ENCODE measurements at regions not wholly inside any gene's neighbourhood (a gene's known extent, or its start where the extent isn't known, plus 50 kb on each side); places are given as distances from the start of the nearest gene placed in this dataset.

- DNase-seq (ENCODE audit: low read depth in 1 of 2, low spot score in 1 of 2) = no peak
- Histone ChIP-seq H3K27me3 (ENCODE audit: insufficient read depth, poor library complexity, severe bottlenecking) (no peaks in the 10 kb centered on the region), H3K4me3 (replicated peaks; ENCODE audit: insufficient read depth, low read length) (no peak overlapping the region), H3K27ac (replicated peaks) (no peak overlapping the region)
- TF ChIP-seq, protein P1, sequence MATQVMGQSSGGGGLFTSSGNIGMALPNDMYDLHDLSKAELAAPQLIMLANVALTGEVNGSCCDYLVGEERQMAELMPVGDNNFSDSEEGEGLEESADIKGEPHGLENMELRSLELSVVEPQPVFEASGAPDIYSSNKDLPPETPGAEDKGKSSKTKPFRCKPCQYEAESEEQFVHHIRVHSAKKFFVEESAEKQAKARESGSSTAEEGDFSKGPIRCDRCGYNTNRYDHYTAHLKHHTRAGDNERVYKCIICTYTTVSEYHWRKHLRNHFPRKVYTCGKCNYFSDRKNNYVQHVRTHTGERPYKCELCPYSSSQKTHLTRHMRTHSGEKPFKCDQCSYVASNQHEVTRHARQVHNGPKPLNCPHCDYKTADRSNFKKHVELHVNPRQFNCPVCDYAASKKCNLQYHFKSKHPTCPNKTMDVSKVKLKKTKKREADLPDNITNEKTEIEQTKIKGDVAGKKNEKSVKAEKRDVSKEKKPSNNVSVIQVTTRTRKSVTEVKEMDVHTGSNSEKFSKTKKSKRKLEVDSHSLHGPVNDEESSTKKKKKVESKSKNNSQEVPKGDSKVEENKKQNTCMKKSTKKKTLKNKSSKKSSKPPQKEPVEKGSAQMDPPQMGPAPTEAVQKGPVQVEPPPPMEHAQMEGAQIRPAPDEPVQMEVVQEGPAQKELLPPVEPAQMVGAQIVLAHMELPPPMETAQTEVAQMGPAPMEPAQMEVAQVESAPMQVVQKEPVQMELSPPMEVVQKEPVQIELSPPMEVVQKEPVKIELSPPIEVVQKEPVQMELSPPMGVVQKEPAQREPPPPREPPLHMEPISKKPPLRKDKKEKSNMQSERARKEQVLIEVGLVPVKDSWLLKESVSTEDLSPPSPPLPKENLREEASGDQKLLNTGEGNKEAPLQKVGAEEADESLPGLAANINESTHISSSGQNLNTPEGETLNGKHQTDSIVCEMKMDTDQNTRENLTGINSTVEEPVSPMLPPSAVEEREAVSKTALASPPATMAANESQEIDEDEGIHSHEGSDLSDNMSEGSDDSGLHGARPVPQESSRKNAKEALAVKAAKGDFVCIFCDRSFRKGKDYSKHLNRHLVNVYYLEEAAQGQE (IDR thresholded peaks at IDR 0.05; ENCODE audit: insufficient replicate concordance, low read depth) = no peak
- TF ChIP-seq SPI1 (IDR thresholded peaks at IDR 0.05; ENCODE audit: borderline replicate concordance, low read depth) = no peak
- TF ChIP-seq POLR2AphosphoS5 (IDR thresholded peaks at IDR 0.05; ENCODE audit: low read depth) = no peak
- TF ChIP-seq CTCF (IDR thresholded peaks at IDR 0.05; ENCODE audit: insufficient read depth, low read length) = no peak
- TF ChIP-seq GABPA (IDR thresholded peaks at IDR 0.05; ENCODE audit: low read depth) = no peak
Measured at GRCh38 chr12:107938446-107938845, 163.9 kb downstream of the ASCL4 start.

DNA sequence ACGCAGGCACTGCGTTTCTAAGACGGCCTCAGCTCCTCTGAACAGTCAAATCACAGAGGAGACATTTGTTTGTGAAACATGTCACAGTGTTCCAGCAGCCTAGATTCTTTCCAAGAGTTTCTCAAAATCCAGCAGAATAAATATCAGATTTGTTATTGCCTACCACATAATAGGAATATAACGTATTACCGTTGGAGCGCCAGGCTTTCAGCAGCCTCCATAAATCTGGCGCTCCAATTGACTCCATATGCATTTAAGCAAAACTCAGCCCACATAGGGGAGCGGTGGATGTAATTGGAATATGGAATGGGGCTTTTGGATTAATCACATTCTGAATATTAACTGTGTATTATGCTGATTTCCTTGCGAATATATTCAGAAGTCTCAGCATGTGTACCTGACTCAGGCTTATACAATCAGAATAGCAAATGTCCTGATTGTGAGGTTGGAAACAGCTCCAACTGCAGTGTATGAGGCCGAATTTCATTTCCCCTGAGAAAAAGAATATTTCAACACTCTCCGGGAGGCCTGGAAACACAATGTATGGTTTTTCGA, 174.0 kb downstream of the ASCL4 start:
- no peak for DNase-seq (ENCODE audit: low read depth in 1 of 2, low spot score in 1 of 2)
- TF ChIP-seq SPI1 (IDR thresholded peaks at IDR 0.05; ENCODE audit: borderline replicate concordance, low read depth) (no peak), GABPA (IDR thresholded peaks at IDR 0.05; ENCODE audit: low read depth) (no peak), CTCF (IDR thresholded peaks at IDR 0.05; ENCODE audit: insufficient read depth, low read length) (no peak), POLR2AphosphoS5 (IDR thresholded peaks at IDR 0.05; ENCODE audit: low read depth) (no peak)
- TF ChIP-seq, protein P1 (IDR thresholded peaks at IDR 0.05; ENCODE audit: insufficient replicate concordance, low read depth) = no peak
- H3K27me3 ChIP-seq (ENCODE audit: insufficient read depth, poor library complexity, severe bottlenecking) = peaks cover 2% of the 10 kb centered on the region

DNA sequence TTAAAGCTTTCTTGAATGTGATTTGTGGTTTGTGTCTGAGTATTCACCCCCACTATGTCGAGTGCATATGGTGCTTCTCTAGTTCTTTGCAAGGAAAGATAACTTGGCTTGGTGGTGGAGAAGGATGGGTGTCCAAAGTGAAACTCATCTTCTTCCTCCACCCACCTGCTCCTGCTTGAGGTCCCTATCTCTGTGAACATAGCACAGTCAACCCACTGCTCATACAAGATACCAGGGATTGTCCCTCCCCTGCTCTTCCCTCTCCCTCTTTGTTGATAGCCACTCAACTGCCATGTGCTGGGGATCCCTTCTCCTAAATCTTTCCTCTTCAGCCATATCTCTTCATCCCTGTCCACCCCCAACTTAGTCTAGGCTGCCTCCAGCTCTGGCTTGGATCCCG, 176.5 kb downstream of the ASCL4 start:
- peaks cover 2% of the 10 kb centered on the region for H3K27me3 ChIP-seq (ENCODE audit: insufficient read depth, poor library complexity, severe bottlenecking)

More for the DNA sequence above, 174.0 kb downstream of the ASCL4 start:
- Histone ChIP-seq H3K4me3 (replicated peaks; ENCODE audit: insufficient read depth, low read length) (no peak overlapping the region), H3K27ac (replicated peaks) (no peak overlapping the region)

More for the DNA sequence above, 176.5 kb downstream of the ASCL4 start:
- no peak overlapping the region for H3K27ac ChIP-seq (replicated peaks)
- no peak overlapping the region for H3K4me3 ChIP-seq (replicated peaks; ENCODE audit: insufficient read depth, low read length)
- DNase-seq (ENCODE audit: low read depth in 1 of 2, low spot score in 1 of 2) = no peak
- TF ChIP-seq, protein P1 (IDR thresholded peaks at IDR 0.05; ENCODE audit: insufficient replicate concordance, low read depth) = no peak
- no peak for TF ChIP-seq POLR2AphosphoS5 (IDR thresholded peaks at IDR 0.05; ENCODE audit: low read depth)
- no peak for TF ChIP-seq CTCF (IDR thresholded peaks at IDR 0.05; ENCODE audit: insufficient read depth, low read length)
- TF ChIP-seq SPI1 (IDR thresholded peaks at IDR 0.05; ENCODE audit: borderline replicate concordance, low read depth) = no peak
- no peak for TF ChIP-seq GABPA (IDR thresholded peaks at IDR 0.05; ENCODE audit: low read depth)
